ENCODE measurements at regions not wholly inside any gene's neighbourhood (a gene's known extent, or its start where the extent isn't known, plus 50 kb on each side); places are given as distances from the start of the nearest gene placed in this dataset.

DNA sequence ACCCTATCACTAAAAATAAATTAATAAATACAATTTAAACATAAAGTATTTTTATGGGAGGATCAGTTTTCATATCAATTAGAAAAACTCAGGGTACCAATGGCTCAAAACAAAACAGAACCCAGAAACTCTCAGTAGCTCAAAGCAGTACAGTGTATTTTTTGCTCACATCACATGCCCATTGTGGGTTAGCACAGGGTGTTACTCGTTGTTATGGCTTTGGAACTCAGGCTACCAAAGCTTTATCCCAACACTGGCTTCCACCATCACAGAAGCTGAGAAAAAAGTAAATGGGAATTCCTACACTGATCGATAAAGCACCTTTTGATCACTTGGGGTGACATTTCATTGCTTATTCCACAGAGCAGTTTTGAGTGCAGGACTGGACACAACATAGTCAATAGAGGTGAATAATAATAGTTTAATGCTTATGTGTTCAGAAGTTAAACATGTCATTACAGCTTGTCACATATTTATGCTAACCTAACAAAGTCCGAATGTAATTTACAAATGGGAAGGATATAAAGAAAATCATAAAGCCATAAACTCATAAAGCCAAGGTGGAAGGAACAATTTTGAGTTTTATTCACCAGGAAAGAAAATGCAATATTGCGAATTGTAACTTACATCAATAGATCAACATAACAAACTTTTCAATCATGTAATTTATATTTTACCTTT lies 484.5 kb upstream of the TMPRSS15 start:
- TF ChIP-seq, protein P1, sequence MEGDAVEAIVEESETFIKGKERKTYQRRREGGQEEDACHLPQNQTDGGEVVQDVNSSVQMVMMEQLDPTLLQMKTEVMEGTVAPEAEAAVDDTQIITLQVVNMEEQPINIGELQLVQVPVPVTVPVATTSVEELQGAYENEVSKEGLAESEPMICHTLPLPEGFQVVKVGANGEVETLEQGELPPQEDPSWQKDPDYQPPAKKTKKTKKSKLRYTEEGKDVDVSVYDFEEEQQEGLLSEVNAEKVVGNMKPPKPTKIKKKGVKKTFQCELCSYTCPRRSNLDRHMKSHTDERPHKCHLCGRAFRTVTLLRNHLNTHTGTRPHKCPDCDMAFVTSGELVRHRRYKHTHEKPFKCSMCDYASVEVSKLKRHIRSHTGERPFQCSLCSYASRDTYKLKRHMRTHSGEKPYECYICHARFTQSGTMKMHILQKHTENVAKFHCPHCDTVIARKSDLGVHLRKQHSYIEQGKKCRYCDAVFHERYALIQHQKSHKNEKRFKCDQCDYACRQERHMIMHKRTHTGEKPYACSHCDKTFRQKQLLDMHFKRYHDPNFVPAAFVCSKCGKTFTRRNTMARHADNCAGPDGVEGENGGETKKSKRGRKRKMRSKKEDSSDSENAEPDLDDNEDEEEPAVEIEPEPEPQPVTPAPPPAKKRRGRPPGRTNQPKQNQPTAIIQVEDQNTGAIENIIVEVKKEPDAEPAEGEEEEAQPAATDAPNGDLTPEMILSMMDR (IDR thresholded peaks at IDR 0.05; ENCODE audit: insufficient read depth, low read depth, low read length), result no peak
- no peak for TF ChIP-seq EZH2 (IDR thresholded peaks at IDR 0.05; ENCODE audit: insufficient read depth, low read length)

Data from astrocyte (in vitro differentiated cells and primary cell).